ENCODE measurements at regions not wholly inside any gene's neighbourhood (a gene's known extent, or its start where the extent isn't known, plus 50 kb on each side); places are given as distances from the start of the nearest gene placed in this dataset.

- DNase-seq, result no peak
These were observed 1132.4 kb downstream of the EFNB2 start for GRCh38 chr13:105403086-105403485.

GRCh38 chr13:105395041-105395440, 1140.4 kb downstream of the EFNB2 start:
- DNase-seq, result no peak

- no peak for DNase-seq
These were observed 1146.1 kb downstream of the EFNB2 start for GRCh38 chr13:105389373-105389772.

DNA sequence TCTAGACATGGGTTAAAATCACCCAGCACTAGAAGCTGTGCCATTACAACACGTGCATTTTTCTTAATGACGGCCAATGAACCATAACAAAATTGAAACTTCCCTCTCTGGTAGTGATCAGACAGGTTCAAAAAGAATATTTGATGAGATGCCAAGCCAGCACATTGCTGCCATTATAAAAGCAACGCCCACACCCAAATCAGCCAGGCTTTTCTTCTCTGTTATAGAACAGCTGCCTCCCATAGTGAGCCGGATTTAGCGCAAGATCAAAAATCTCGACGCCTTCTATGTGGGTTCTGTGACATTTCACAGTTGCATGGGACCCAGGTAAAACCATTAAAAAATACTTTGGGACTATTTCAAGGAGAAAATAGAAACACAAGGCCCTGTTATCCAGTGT, 1158.0 kb downstream of the EFNB2 start:
- no peak for DNase-seq

GRCh38 chr13:105370011-105370650, 1165.3 kb downstream of the EFNB2 start:
- no peak for DNase-seq

- no peak for DNase-seq
These were observed 1166.7 kb downstream of the EFNB2 start for GRCh38 chr13:105368781-105369180.

DNA sequence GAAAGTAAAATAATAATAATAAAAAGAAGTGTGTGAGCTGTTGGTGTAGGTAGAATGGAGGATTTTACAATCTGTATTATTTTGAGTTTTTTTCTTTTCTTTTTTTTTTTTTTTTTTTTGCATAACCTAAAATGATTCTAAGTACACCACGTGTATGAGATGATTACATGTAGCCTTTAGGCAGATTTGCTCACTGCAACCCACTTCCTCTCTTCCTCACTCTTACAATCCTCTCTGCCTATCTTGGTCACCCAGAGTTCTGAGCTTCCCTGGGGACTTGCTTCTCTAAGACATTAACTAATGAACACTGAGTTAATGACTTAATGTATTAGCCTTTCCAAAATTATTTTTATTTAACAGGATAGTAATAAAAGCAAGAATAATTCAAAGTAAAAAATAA, 1169.6 kb downstream of the EFNB2 start:
- DNase-seq, result no peak

GRCh38 chr13:105365021-105365550, 1170.4 kb downstream of the EFNB2 start:
- no peak for DNase-seq

GRCh38 chr13:105364191-105364590, 1171.3 kb downstream of the EFNB2 start:
- no peak for DNase-seq

DNA sequence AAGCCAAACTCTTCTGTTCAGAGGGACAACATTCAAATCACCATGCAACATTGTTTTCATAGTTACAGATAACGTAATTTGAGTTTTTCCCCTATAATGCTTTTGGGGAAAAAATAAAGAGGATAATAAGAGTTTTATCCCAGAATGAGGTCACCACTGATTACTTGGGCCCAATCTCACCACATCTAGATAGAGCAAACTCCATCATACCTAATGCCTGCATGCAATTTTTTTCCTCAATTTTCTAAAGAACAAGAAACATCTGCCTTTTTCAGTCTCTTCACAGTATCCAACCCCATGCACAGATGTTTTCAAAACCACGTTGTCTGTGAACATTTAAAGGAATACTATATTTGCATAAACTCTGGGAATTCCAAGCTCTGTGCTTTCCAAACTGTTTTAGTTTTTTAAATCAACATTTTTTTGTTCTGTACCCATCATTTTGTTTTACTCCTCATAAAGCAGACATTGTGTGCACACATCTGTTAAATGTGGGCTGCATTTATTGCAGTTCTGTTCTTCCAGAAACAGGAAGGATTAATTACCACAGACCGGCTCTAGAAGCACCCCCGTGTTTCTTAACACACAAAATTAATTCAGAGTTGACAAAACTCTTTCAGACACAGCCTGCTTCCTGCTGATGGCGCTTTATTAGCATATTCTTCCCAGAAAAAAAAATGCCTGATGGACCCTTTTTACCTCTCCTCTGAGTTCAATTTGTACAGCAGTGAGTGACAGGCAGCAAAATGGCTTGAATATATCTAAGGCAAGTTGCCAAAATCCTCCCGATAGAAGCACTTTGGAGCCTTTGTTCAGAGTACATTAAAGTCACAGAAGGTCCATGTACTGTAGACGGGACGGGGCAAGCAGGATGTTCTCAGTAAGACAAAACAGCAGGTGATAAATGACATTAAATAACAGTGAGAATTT, 1171.9 kb downstream of the EFNB2 start:
- DNase-seq, result no peak

DNA sequence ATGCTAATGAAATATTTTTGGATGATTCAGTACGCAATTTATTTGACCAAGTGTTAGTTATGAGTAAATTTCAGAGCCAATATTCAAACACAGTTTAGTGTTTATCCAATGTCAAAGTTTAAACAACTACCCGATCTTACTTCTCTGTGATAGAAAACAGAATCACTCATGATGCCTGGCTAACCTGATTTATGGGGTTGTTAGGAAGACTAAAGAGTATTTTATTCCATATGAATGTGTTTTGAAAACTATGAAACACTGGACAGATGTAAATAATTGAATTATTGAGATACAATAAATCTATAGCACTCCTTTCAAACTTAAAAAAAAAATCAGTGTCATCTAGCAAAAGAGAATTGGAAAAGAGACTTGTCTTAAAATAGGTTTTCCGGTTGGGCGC, 1181.8 kb downstream of the EFNB2 start:
- DNase-seq, result no peak

- DNase-seq, result no peak
These were observed 1186.3 kb downstream of the EFNB2 start for GRCh38 chr13:105349082-105349723.

- no peak for DNase-seq
These were observed 1189.2 kb downstream of the EFNB2 start for GRCh38 chr13:105346141-105346775.

DNA sequence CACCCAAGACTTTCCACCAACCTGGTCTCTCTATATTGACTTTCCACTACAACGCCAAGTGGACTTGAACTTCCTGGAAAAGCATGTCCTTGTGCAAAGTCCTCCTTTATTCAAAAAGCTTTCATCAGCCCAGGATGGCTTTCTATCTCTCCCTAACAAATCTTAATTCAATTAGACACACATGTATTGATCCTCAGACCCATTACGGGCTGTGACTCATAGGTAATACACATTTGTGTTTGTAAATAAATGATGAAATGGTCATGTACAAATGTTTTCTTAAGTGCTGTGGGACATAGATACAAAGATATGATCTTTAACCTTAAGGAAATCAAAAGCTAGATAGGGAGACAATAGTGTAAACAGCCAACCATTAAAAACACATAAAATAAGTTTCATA, 1189.7 kb downstream of the EFNB2 start:
- DNase-seq, result no peak

- no peak for DNase-seq
These were observed 1190.3 kb downstream of the EFNB2 start for GRCh38 chr13:105345131-105345530.

DNA sequence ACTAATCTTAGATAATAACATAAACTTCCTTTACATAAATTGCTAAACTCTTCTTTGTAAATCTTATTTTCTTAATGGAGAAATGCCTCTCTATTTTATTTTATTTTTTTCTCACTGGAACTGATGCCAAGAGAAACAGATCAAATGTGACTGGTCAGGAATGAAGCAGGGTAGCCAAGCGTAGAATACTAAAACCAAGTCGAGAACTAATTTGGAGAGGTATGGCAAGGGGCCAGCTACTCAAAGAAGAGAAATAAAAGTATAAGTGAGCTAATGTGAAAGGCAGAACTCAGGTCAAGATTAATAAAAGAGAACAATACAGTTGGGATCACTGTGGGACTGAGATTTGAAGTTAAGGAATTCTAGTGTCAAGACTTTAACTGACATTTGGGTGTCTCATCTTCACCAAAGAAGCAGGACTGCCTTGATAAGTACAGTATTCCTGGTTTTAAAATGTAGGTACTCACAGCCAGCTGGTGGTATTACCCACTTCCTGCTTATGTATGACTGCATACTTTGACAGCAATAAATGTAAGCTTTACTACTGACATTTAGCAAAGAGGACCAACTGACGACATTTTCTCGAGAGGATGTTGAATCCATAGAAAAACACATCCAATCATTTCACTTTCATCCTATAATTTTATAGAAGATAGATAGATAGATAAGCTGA, 1192.2 kb downstream of the EFNB2 start:
- no peak for DNase-seq

DNA sequence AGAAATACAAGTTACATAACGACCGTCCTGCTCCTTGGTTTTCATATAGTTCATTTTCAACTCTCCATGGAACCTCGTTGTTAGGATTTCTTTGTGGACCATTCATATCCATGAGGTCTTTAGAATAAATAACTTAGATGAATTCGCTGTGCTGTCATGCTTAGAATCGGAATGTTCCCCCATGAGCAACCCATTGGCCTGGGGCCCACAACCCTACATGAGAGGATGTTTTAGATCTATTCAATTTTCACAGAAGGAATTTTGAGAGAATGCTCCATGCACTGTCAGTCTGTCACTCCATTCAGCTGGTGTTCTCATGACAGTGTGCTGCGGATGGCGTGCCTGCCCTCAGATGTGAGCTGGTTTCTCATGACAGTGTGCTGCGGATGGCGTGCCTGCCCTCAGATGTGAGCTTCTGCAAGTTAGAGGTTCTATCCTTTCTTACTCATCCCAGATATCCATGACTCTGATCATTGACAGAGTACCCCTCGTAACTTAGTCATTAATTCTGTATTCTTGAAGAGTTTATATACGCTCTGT, 1193.1 kb downstream of the EFNB2 start:
- no peak for DNase-seq

- DNase-seq, result no peak
These were observed 1193.7 kb downstream of the EFNB2 start for GRCh38 chr13:105341758-105342157.

DNA sequence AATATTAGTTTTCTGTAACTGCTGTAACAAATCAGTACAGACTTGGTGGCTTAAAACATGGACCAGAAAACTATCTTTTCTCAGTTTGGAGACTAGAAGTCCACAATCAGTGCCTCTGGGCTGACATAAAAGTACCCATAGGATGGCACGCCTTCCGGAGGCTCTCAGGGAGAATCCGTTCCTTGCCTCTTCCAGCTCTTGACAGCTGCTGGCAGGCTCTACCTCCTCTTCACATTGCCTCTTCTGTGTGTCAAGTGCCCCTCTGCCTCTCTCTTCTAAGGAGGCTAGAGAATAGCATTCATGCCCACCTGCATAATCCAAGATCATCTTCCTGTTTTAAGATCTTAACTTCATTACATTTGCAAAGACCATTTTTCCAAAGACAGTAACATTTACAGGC, 1194.2 kb downstream of the EFNB2 start:
- DNase-seq, result no peak

DNA sequence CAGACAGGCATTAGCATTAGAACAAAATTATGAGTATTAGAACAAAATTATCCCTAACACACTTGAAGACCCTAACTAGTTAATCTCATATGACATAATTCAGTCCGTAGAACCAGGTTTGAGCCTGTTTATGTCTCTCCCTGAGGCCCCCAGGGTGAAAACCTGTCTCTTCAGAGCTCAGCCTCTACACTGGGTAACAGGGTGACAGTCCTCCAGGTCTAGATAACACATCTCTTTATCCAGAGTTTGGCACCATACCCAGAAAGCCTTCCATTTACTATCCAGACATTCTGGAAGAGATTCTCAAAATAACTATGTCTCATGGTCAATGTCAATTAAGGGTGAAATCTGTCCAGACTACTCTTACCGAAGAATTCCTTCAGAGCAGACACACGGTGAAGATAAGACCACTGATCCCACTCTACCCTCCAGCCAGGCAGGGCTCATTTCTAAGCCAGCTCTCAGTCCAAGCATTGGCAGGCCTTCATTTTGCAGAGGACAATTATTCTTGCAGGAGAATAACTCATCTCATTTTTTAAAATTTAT, 1195.3 kb downstream of the EFNB2 start:
- no peak for DNase-seq

GRCh38 chr13:105338773-105339172, 1196.7 kb downstream of the EFNB2 start:
- DNase-seq, result no peak

GRCh38 chr13:105338006-105338405, 1197.5 kb downstream of the EFNB2 start:
- no peak for DNase-seq

Data from SHP77 treated with DMSO at 0.1 percent for 48 hours (cell line).